HepG2 (cell line): ENCODE measurements at regions not wholly inside any gene's neighbourhood (a gene's known extent, or its start where the extent isn't known, plus 50 kb on each side); places are given as distances from the start of the nearest gene placed in this dataset.

ENCODE experiments used
- EP300 ChIP-seq, 3 experiments: sonication (generic) in 1 of 3; formaldehyde crosslinking in 1 of 3; IDR thresholded peaks; 2 replicates each; pipeline versions ENCODE4 v1.5.1 to v1.6.1; 2011 to 2020; ENCODE audit warnings: low read depth in 2 of 3, low read length in 2 of 3, borderline replicate concordance in 1 of 3, improper control_type of control experiment in 1 of 3, mild to moderate bottlenecking in 1 of 3, missing genetic modification reagents in 1 of 3, moderate library complexity in 1 of 3
- POLR2AphosphoS5 ChIP-seq: IDR thresholded peaks from 2 replicates; pipeline ENCODE4 v1.6.1; 2012; ENCODE audit warnings: low read depth, low read length
- PRMT3 ChIP-seq: sonication (generic); formaldehyde crosslinking; IDR thresholded peaks from 2 replicates; pipeline ENCODE4 v1.8.1; 2022; ENCODE audit warnings: low read depth, mild to moderate bottlenecking, moderate library complexity, missing genetic modification reagents, borderline replicate concordance
- SNRNP70 ChIP-seq: fragments of 200-400 bp; formaldehyde crosslinking; IDR thresholded peaks from 2 replicates; pipeline ENCODE4 v1.6.1; 2017; ENCODE audit warnings: mild to moderate bottlenecking, low read depth, low read length, moderate library complexity
- ZFP36 ChIP-seq: fragments of 150-350 bp; IDR thresholded peaks from 2 replicates; pipeline ENCODE4 v1.6.1; 2018; ENCODE audit warnings: borderline replicate concordance, low read length, low read depth; ENCODE audit not compliant: partially characterized antibody
- TF ChIP-seq, protein P1 (sequence below): sonication (generic); formaldehyde crosslinking; IDR thresholded peaks from 2 replicates; pipeline ENCODE4 v1.4.0; 2020; ENCODE audit warnings: missing genetic modification reagents
- TF ChIP-seq, protein P2 (sequence below): sonication (generic); formaldehyde crosslinking; IDR thresholded peaks from 2 replicates; pipeline ENCODE4 v1.5.1; 2020; ENCODE audit warnings: mild to moderate bottlenecking, missing genetic modification reagents, moderate library complexity
- TF ChIP-seq, protein P3 (sequence below): sonication (generic); formaldehyde crosslinking; IDR thresholded peaks from 2 replicates; pipeline ENCODE4 v1.5.0; 2020; ENCODE audit warnings: mild to moderate bottlenecking, missing genetic modification reagents, moderate library complexity

DNA sequence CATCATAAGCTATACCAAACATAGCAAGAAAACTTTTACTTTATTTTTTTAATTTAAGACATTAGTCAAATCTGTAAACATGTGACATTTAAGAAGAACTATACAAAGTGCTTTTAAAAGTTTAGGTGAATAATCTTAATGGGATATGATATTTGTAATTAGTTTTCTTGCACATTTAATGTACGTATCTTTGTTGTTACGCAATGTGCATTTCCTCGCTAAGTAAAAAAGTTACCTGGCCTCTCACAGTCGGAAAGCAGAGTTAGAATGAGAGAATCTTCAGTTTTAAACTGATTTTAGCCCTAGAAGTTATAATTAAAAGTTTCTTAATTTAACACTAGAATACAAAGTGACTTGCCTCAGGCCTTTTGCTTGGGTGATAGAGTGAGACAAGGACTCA lies 589.8 kb downstream of the DMRTA1 start:
- TF ChIP-seq, protein P1, sequence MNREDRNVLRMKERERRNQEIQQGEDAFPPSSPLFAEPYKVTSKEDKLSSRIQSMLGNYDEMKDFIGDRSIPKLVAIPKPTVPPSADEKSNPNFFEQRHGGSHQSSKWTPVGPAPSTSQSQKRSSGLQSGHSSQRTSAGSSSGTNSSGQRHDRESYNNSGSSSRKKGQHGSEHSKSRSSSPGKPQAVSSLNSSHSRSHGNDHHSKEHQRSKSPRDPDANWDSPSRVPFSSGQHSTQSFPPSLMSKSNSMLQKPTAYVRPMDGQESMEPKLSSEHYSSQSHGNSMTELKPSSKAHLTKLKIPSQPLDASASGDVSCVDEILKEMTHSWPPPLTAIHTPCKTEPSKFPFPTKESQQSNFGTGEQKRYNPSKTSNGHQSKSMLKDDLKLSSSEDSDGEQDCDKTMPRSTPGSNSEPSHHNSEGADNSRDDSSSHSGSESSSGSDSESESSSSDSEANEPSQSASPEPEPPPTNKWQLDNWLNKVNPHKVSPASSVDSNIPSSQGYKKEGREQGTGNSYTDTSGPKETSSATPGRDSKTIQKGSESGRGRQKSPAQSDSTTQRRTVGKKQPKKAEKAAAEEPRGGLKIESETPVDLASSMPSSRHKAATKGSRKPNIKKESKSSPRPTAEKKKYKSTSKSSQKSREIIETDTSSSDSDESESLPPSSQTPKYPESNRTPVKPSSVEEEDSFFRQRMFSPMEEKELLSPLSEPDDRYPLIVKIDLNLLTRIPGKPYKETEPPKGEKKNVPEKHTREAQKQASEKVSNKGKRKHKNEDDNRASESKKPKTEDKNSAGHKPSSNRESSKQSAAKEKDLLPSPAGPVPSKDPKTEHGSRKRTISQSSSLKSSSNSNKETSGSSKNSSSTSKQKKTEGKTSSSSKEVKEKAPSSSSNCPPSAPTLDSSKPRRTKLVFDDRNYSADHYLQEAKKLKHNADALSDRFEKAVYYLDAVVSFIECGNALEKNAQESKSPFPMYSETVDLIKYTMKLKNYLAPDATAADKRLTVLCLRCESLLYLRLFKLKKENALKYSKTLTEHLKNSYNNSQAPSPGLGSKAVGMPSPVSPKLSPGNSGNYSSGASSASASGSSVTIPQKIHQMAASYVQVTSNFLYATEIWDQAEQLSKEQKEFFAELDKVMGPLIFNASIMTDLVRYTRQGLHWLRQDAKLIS, result no peak
- TF ChIP-seq, protein P2, sequence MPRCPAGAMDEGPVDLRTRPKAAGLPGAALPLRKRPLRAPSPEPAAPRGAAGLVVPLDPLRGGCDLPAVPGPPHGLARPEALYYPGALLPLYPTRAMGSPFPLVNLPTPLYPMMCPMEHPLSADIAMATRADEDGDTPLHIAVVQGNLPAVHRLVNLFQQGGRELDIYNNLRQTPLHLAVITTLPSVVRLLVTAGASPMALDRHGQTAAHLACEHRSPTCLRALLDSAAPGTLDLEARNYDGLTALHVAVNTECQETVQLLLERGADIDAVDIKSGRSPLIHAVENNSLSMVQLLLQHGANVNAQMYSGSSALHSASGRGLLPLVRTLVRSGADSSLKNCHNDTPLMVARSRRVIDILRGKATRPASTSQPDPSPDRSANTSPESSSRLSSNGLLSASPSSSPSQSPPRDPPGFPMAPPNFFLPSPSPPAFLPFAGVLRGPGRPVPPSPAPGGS (CRISPR knock-in tag), result no peak
- TF ChIP-seq PRMT3 (CRISPR knock-in tag) (no peak), SNRNP70 (no peak), EP300 (IDR thresholded peaks at IDR 0.05; ENCODE audit: low read depth in 2 of 2, low read length in 2 of 2) (no peak), EP300 (CRISPR knock-in tag; IDR thresholded peaks at IDR 0.05; ENCODE audit: borderline replicate concordance) (no peak), POLR2AphosphoS5 (no peak), ZFP36 (no peak)
- TF ChIP-seq, protein P3, sequence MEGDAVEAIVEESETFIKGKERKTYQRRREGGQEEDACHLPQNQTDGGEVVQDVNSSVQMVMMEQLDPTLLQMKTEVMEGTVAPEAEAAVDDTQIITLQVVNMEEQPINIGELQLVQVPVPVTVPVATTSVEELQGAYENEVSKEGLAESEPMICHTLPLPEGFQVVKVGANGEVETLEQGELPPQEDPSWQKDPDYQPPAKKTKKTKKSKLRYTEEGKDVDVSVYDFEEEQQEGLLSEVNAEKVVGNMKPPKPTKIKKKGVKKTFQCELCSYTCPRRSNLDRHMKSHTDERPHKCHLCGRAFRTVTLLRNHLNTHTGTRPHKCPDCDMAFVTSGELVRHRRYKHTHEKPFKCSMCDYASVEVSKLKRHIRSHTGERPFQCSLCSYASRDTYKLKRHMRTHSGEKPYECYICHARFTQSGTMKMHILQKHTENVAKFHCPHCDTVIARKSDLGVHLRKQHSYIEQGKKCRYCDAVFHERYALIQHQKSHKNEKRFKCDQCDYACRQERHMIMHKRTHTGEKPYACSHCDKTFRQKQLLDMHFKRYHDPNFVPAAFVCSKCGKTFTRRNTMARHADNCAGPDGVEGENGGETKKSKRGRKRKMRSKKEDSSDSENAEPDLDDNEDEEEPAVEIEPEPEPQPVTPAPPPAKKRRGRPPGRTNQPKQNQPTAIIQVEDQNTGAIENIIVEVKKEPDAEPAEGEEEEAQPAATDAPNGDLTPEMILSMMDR (CRISPR knock-in tag), result no peak
